NCI-H1092 treated with DMSO at 0.1 percent for 48 hours (cell line): ENCODE measurements at regions not wholly inside any gene's neighbourhood (a gene's known extent, or its start where the extent isn't known, plus 50 kb on each side); places are given as distances from the start of the nearest gene placed in this dataset.
"Not testable (repeated sequence)": the region's sequence is repeated elsewhere in the genome, so short reads cannot be mapped to it uniquely, and the experiment has no call there.

ENCODE experiments used
- DNase-seq: peaks from one replicate; lab custom pipeline; 2025; lab: John Stamatoyannopoulos, UW

- no peak for DNase-seq
These were observed 140.2 kb upstream of the KCNK1 start for GRCh38 chr1:233473549-233474204.

- no peak for DNase-seq
These were observed 136.5 kb upstream of the KCNK1 start for GRCh38 chr1:233477359-233477758.

- no peak for DNase-seq
These were observed 135.3 kb upstream of the KCNK1 start for GRCh38 chr1:233478611-233479010.

GRCh38 chr1:233479110-233479890 lies 134.6 kb upstream of the KCNK1 start:
- DNase-seq: peak; percentile 16

GRCh38 chr1:233480198-233480597 lies 133.7 kb upstream of the KCNK1 start:
- DNase-seq: no peak

- no peak for DNase-seq
These were observed 131.5 kb upstream of the KCNK1 start for GRCh38 chr1:233482388-233482787.

GRCh38 chr1:233485385-233485784 lies 128.5 kb upstream of the KCNK1 start:
- no peak for DNase-seq

GRCh38 chr1:233485809-233486398 lies 128.0 kb upstream of the KCNK1 start:
- no peak for DNase-seq

- DNase-seq: no peak
These were observed 126.5 kb upstream of the KCNK1 start for GRCh38 chr1:233487408-233487807.

GRCh38 chr1:233489411-233489810 lies 124.5 kb upstream of the KCNK1 start:
- DNase-seq: no peak

- peak; percentile 84 for DNase-seq
These were observed 123.4 kb upstream of the KCNK1 start for GRCh38 chr1:233490488-233490887.

- no peak for DNase-seq
These were observed 121.8 kb upstream of the KCNK1 start for GRCh38 chr1:233491953-233492620.

GRCh38 chr1:233496993-233497392 lies 116.9 kb upstream of the KCNK1 start:
- no peak for DNase-seq

GRCh38 chr1:233497679-233498078 lies 116.2 kb upstream of the KCNK1 start:
- DNase-seq: no peak

- DNase-seq: no peak
These were observed 113.8 kb upstream of the KCNK1 start for GRCh38 chr1:233500106-233500505.

GRCh38 chr1:233503366-233503954 lies 110.4 kb upstream of the KCNK1 start:
- DNase-seq: no peak

GRCh38 chr1:233505130-233505529 lies 108.8 kb upstream of the KCNK1 start:
- no peak for DNase-seq

GRCh38 chr1:233505889-233506288 lies 108.0 kb upstream of the KCNK1 start:
- DNase-seq: not testable (repeated sequence)

- DNase-seq: no peak
These were observed 104.4 kb upstream of the KCNK1 start for GRCh38 chr1:233509526-233509925.

- DNase-seq: no peak
These were observed 101.4 kb upstream of the KCNK1 start for GRCh38 chr1:233512538-233512937.

GRCh38 chr1:233513431-233513830 lies 100.5 kb upstream of the KCNK1 start:
- DNase-seq: no peak

- DNase-seq: no peak
These were observed 98.9 kb upstream of the KCNK1 start for GRCh38 chr1:233514946-233515391.
